Mesendoderm (in vitro differentiated cells): ENCODE measurements at regions not wholly inside any gene's neighbourhood (a gene's known extent, or its start where the extent isn't known, plus 50 kb on each side); places are given as distances from the start of the nearest gene placed in this dataset.

Experiments
- DNase-seq: peaks from one replicate; pipeline ENCODE4 v3.0.0; 2013
- H2AK5ac ChIP-seq: 2 replicates; pipeline ENCODE4 v1.6.1; 2013; ENCODE audit warnings: low read length, inconsistent platforms
- H2BK120ac ChIP-seq: 2 replicates; pipeline ENCODE4 v1.6.1; 2013; ENCODE audit warnings: low read depth, mild to moderate bottlenecking, low read length, moderate library complexity, mixed read lengths
- H2BK15ac ChIP-seq: replicated peaks from 2 replicates; pipeline ENCODE4 v1.6.1; 2013; ENCODE audit warnings: low read depth, mild to moderate bottlenecking, moderate library complexity
- H2BK5ac ChIP-seq: 2 replicates; pipeline ENCODE4 v1.6.1; 2013; ENCODE audit warnings: low read length, inconsistent platforms
- H3K18ac ChIP-seq: 2 replicates; pipeline ENCODE4 v1.6.1; 2013; ENCODE audit warnings: mild to moderate bottlenecking, low read length, mixed read lengths
- H3K23ac ChIP-seq: one replicate; pipeline ENCODE4 v1.6.1; 2013; ENCODE audit warnings: low read length
- H3K27ac ChIP-seq: 2 replicates; pipeline ENCODE4 v1.5.1; 2013; ENCODE audit warnings: low read depth, mild to moderate bottlenecking, inconsistent platforms, low read length, moderate library complexity
- H3K27me3 ChIP-seq: 2 replicates; pipeline ENCODE4 v1.6.1; 2013; ENCODE audit warnings: low read length, control low read depth, mild to moderate bottlenecking, inconsistent platforms; ENCODE audit not compliant: insufficient read depth, poor library complexity
- H3K36me3 ChIP-seq: 2 replicates; pipeline ENCODE4 v1.6.1; 2013; ENCODE audit warnings: low read length, inconsistent platforms; ENCODE audit not compliant: control insufficient read depth, insufficient read depth
- H3K4ac ChIP-seq: one replicate; pipeline ENCODE4 v1.6.1; 2013; ENCODE audit warnings: low read depth, mild to moderate bottlenecking, low read length, moderate library complexity
- H3K4me1 ChIP-seq: 2 replicates; pipeline ENCODE4 v1.6.1; 2013; ENCODE audit warnings: low read depth, low read length, inconsistent platforms; ENCODE audit not compliant: control insufficient read depth
- H3K4me2 ChIP-seq: 2 replicates; pipeline ENCODE4 v1.6.1; 2013; ENCODE audit warnings: low read length
- H3K4me3 ChIP-seq: 2 replicates; pipeline ENCODE4 v1.5.1; 2013; ENCODE audit warnings: mild to moderate bottlenecking, low read length
- H3K56ac ChIP-seq: one replicate; pipeline ENCODE4 v1.6.1; 2013; ENCODE audit warnings: low read length
- H3K79me1 ChIP-seq: 2 replicates; pipeline ENCODE4 v1.6.1; 2013; ENCODE audit warnings: low read length, inconsistent platforms
- H3K79me2 ChIP-seq: 2 replicates; pipeline ENCODE4 v1.6.1; 2013; ENCODE audit warnings: mild to moderate bottlenecking, low read length; ENCODE audit not compliant: control insufficient read depth, insufficient read depth
- H3K9ac ChIP-seq: 2 replicates; pipeline ENCODE4 v1.6.1; 2013; ENCODE audit warnings: low read length, inconsistent platforms
- H4K5ac ChIP-seq: one replicate; pipeline ENCODE4 v1.6.1; 2013; ENCODE audit warnings: low read length
- H4K8ac ChIP-seq: one replicate; pipeline ENCODE4 v1.6.1; 2013; ENCODE audit warnings: low read depth, mild to moderate bottlenecking, control low read depth, low read length, moderate library complexity
- WGBS: extraction: QIAGEN DNeasy Blood & Tissue Kit; methylation state at CpG from one replicate; pipeline ENCODE4 v1.1.7; 2013; ENCODE audit warnings: low lambda C conversion rate, missing lambda C conversion rate; ENCODE audit not compliant: insufficient coverage; ENCODE audit errors: extremely low coverage; 5-methylcytosine and 5-hydroxymethylcytosine counted together

DNA sequence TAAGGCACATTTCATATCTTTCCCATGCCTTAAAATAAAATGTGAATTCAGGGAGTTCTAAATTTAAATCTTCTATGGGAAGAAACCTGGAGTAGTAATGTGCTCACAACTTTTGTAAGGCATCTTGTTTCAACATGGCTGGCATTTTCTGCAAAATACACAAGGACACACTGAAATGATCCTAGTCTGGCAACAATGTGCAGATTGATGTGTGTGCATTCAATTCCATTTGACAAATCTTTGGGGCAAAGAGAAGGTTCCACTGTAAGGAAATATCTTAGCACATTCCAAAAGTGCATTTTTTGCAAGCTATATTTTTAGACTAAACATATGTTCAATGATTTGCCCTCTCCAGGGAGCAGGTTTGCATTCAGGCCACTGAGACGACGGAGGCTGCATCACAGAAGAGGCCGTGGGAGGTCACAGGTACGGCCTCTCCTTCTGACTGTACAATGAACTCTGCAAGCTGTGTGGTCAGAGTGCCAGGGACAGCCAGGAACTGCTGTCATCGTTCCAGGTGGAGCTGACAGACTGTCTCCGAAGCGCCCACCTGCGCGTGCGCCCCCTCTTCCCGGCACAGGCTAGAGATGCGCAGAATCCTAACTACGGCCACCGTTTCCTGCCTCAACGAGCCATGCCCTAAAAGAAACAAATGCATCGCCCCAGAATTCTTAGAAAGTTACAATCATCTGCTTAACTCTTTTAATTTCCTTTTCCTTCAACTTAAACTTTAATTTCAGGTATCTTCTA lies 149.2 kb upstream of the POU3F3 start:
- Histone ChIP-seq H3K18ac (no peak overlapping the region), H3K79me2 (no peaks in the 10 kb centered on the region), H3K9ac (no peak overlapping the region), H4K5ac (no peak overlapping the region), H2BK15ac (no peak overlapping the region), H2BK120ac (no peak overlapping the region), H3K23ac (no peak overlapping the region), H3K27ac (no peak overlapping the region), H2BK5ac (no peak overlapping the region), H3K4me2 (no peak overlapping the region), H3K4me3 (no peak overlapping the region), H4K8ac (no peak overlapping the region), H3K79me1 (no peaks in the 10 kb centered on the region), H3K27me3 (no peaks in the 10 kb centered on the region), H3K4me1 (no peaks in the 10 kb centered on the region), H3K4ac (no peak overlapping the region), H3K56ac (no peak overlapping the region), H3K36me3 (no peaks in the 10 kb centered on the region), H2AK5ac (no peak overlapping the region)
- WGBS: no CpG with 5 or more reads among the region's 16 CpGs
- DNase-seq: no peak

- Histone ChIP-seq H2BK15ac (no peak overlapping the region), H3K36me3 (no peaks in the 10 kb centered on the region), H4K8ac (no peak overlapping the region), H3K4me3 (no peak overlapping the region), H3K9ac (no peak overlapping the region), H3K79me2 (no peaks in the 10 kb centered on the region), H3K27me3 (no peaks in the 10 kb centered on the region), H3K79me1 (no peaks in the 10 kb centered on the region), H3K4ac (no peak overlapping the region), H3K4me2 (no peak overlapping the region), H3K56ac (no peak overlapping the region), H3K27ac (no peak overlapping the region), H3K18ac (no peak overlapping the region), H3K4me1 (no peaks in the 10 kb centered on the region), H2BK120ac (no peak overlapping the region), H4K5ac (no peak overlapping the region), H2BK5ac (no peak overlapping the region), H3K23ac (no peak overlapping the region), H2AK5ac (no peak overlapping the region)
- WGBS: no CpG with 5 or more reads among the region's 5 CpGs
- no peak for DNase-seq
Observed at GRCh38 chr2:104707056-104707455, 146.9 kb upstream of the POU3F3 start.

- no peak overlapping the region for H4K8ac ChIP-seq
- no peak overlapping the region for H3K4ac ChIP-seq
- no peak overlapping the region for H2BK120ac ChIP-seq
- H3K23ac ChIP-seq: no peak overlapping the region
- H3K9ac ChIP-seq: no peak overlapping the region
- H3K56ac ChIP-seq: no peak overlapping the region
- H2BK5ac ChIP-seq: no peak overlapping the region
- no peaks in the 10 kb centered on the region for H3K4me1 ChIP-seq
- H4K5ac ChIP-seq: no peak overlapping the region
- H3K79me2 ChIP-seq: no peaks in the 10 kb centered on the region
- H2BK15ac ChIP-seq: no peak overlapping the region
- DNase-seq: no peak
- no peaks in the 10 kb centered on the region for H3K36me3 ChIP-seq
- WGBS: no CpG with 5 or more reads among the region's 3 CpGs
- no peaks in the 10 kb centered on the region for H3K27me3 ChIP-seq
- no peak overlapping the region for H3K27ac ChIP-seq
- H3K4me2 ChIP-seq: no peak overlapping the region
- no peak overlapping the region for H3K18ac ChIP-seq
- H3K4me3 ChIP-seq: no peak overlapping the region
- H3K79me1 ChIP-seq: no peaks in the 10 kb centered on the region
- H2AK5ac ChIP-seq: no peak overlapping the region
Observed at GRCh38 chr2:104708967-104709366, 144.9 kb upstream of the POU3F3 start.

DNA sequence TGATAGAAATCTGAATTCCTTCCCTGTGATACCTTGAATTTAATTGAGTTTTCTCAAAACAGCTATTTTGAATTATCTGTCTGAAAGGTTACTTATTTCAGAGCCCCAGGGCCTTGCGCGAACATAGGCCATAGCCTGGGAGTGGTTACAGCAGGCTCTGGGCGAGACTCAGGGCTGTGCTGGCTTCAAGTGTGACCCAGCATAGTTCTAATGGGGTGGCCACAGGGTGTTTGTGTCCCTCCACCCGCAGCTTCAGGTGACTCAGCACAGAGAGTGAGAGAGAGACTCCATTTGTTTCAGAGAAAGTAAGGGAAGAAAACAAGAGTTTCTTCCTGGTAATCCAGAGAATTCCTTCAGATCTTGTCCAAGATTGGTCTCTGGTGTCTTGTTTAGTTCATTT lies 137.9 kb upstream of the POU3F3 start:
- no CpG with 5 or more reads among the region's 4 CpGs for WGBS
- no peaks in the 10 kb centered on the region for H3K79me2 ChIP-seq
- H3K4me2 ChIP-seq: no peak overlapping the region

GRCh38 chr2:104733226-104733943 lies 120.5 kb upstream of the POU3F3 start:
- no peak overlapping the region for H3K4me3 ChIP-seq
- no peak overlapping the region for H2BK120ac ChIP-seq
- H2BK15ac ChIP-seq: no peak overlapping the region
- no CpG with 5 or more reads among the region's 6 CpGs for WGBS
- H3K56ac ChIP-seq: no peak overlapping the region
- DNase-seq: peak; percentile 81
- H3K4ac ChIP-seq: no peak overlapping the region
- no peak overlapping the region for H3K27ac ChIP-seq
- no peak overlapping the region for H3K23ac ChIP-seq
- H3K27me3 ChIP-seq: no peaks in the 10 kb centered on the region
- H2AK5ac ChIP-seq: no peak overlapping the region
- H3K79me2 ChIP-seq: no peaks in the 10 kb centered on the region
- no peak overlapping the region for H3K18ac ChIP-seq
- no peak overlapping the region for H3K4me2 ChIP-seq
- no peak overlapping the region for H2BK5ac ChIP-seq
- H4K8ac ChIP-seq: no peak overlapping the region
- no peaks in the 10 kb centered on the region for H3K36me3 ChIP-seq
- no peak overlapping the region for H4K5ac ChIP-seq
- H3K79me1 ChIP-seq: no peaks in the 10 kb centered on the region
- H3K4me1 ChIP-seq: no peaks in the 10 kb centered on the region
- H3K9ac ChIP-seq: no peak overlapping the region

More for the DNA sequence above, 137.9 kb upstream of the POU3F3 start:
- H4K8ac ChIP-seq: no peak overlapping the region
- H3K36me3 ChIP-seq: no peaks in the 10 kb centered on the region
- H3K23ac ChIP-seq: no peak overlapping the region
- no peak overlapping the region for H2BK120ac ChIP-seq
- no peak overlapping the region for H3K56ac ChIP-seq
- no peaks in the 10 kb centered on the region for H3K4me1 ChIP-seq
- H3K9ac ChIP-seq: no peak overlapping the region
- H2BK5ac ChIP-seq: no peak overlapping the region
- no peak overlapping the region for H2BK15ac ChIP-seq
- no peaks in the 10 kb centered on the region for H3K27me3 ChIP-seq
- no peaks in the 10 kb centered on the region for H3K79me1 ChIP-seq
- no peak for DNase-seq
- H3K4me3 ChIP-seq: no peak overlapping the region
- H3K18ac ChIP-seq: no peak overlapping the region
- H2AK5ac ChIP-seq: no peak overlapping the region
- no peak overlapping the region for H3K4ac ChIP-seq
- H3K27ac ChIP-seq: no peak overlapping the region
- no peak overlapping the region for H4K5ac ChIP-seq
